PC-3 (cell line): ENCODE measurements at regions not wholly inside any gene's neighbourhood (a gene's known extent, or its start where the extent isn't known, plus 50 kb on each side); places are given as distances from the start of the nearest gene placed in this dataset.

Experiments
- EZH2 ChIP-seq: fragments of 300-600 bp; sonication (generic); IDR thresholded peaks from one replicate; pipeline ENCODE4 v1.6.1; 2017; ENCODE audit warnings: antibody characterized with exemption, mild to moderate bottlenecking, low read length; ENCODE audit not compliant: unreplicated experiment
- EZH2phosphoT487 ChIP-seq: fragments of 300-600 bp; sonication (generic); IDR thresholded peaks from 2 replicates; pipeline ENCODE4 v1.6.1; 2018; ENCODE audit warnings: mild to moderate bottlenecking, antibody characterized with exemption, low read length, borderline replicate concordance
- TF ChIP-seq, protein P1 (sequence below): fragments of 300-600 bp; sonication (generic); conservative IDR thresholded peaks from 2 replicates; pipeline ENCODE4 v1.5.1; 2017; ENCODE audit warnings: antibody characterized with exemption, low read depth, mild to moderate bottlenecking, low read length

DNA sequence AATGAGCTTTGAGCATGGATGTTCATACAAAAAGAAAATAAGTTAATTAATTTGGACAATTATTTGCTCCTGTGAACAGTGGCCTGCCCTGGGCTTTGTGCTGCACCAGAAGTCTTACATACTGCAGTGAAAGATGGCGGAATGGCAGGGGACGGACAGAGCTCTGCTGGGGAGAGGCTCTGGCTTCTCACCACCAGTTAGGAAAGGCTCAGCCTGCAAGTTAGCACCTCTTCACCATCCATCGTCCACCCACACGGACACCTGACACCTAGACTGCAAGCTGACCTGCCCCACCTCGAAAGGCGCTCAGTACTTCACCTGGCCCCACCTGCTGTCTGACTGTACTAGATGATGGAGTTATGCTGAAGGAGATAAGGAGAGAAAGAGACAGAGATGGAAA, 203.9 kb upstream of the IRS2 start:
- TF ChIP-seq, protein P1, sequence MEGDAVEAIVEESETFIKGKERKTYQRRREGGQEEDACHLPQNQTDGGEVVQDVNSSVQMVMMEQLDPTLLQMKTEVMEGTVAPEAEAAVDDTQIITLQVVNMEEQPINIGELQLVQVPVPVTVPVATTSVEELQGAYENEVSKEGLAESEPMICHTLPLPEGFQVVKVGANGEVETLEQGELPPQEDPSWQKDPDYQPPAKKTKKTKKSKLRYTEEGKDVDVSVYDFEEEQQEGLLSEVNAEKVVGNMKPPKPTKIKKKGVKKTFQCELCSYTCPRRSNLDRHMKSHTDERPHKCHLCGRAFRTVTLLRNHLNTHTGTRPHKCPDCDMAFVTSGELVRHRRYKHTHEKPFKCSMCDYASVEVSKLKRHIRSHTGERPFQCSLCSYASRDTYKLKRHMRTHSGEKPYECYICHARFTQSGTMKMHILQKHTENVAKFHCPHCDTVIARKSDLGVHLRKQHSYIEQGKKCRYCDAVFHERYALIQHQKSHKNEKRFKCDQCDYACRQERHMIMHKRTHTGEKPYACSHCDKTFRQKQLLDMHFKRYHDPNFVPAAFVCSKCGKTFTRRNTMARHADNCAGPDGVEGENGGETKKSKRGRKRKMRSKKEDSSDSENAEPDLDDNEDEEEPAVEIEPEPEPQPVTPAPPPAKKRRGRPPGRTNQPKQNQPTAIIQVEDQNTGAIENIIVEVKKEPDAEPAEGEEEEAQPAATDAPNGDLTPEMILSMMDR = no peak
- TF ChIP-seq EZH2 = no peak
- no peak for TF ChIP-seq EZH2phosphoT487
